GM12891 (cell line): ENCODE measurements at regions not wholly inside any gene's neighbourhood (a gene's known extent, or its start where the extent isn't known, plus 50 kb on each side); places are given as distances from the start of the nearest gene placed in this dataset.

Source experiments
- POLR2A ChIP-seq: IDR thresholded peaks from 2 replicates; pipeline ENCODE4 v1.6.1; 2011; ENCODE audit warnings: low read depth, low read length, control low read depth
- POLR2AphosphoS5 ChIP-seq: IDR thresholded peaks from 2 replicates; pipeline ENCODE4 v1.6.1; 2011; ENCODE audit warnings: low read depth, low read length, control low read depth
- SPI1 ChIP-seq: IDR thresholded peaks from 2 replicates; pipeline ENCODE4 v1.6.1; 2011; ENCODE audit warnings: low read depth, low read length, control low read depth
- TAF1 ChIP-seq: IDR thresholded peaks from 2 replicates; pipeline ENCODE4 v1.6.1; 2011; ENCODE audit warnings: low read depth, low read length, control low read depth

GRCh38 chr5:87916320-87916719 is 352.3 kb downstream of the TMEM161B start:
- TF ChIP-seq POLR2AphosphoS5 (no peak), POLR2A (no peak), TAF1 (no peak), SPI1 (no peak)
